HG02610 (cell line): ENCODE measurements at regions not wholly inside any gene's neighbourhood (a gene's known extent, or its start where the extent isn't known, plus 50 kb on each side); places are given as distances from the start of the nearest gene placed in this dataset.
"Not testable (repeated sequence)": the region's sequence is repeated elsewhere in the genome, so short reads cannot be mapped to it uniquely, and the experiment has no call there.

Experiments used
- ATAC-seq: cut with Tn5 transposase; IDR thresholded peaks from one replicate; pipeline ENCODE4 v1.9.1; 2021; ENCODE audit warnings: mild to moderate bottlenecking, moderate library complexity; ENCODE audit not compliant: unreplicated experiment

DNA sequence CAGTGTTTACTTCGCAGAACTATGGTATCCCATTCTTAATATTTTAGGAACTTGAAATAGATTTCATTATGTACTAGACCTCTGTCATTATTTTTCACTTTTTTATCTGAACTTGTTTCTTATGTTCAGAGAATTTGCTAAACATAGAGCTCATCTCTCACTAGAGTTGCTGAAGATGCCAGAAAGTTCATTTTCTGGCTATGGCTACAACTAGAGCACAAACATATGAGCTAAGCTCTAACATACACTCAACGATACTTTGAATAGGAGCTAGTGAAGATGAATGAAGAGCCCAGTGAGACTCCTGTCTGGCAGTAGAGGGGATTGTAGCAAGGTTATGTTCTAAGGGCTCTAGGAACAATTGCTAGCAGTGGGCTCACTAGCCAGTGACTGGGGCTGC, 582.2 kb downstream of the KIF4B start:
- ATAC-seq: no peak

DNA sequence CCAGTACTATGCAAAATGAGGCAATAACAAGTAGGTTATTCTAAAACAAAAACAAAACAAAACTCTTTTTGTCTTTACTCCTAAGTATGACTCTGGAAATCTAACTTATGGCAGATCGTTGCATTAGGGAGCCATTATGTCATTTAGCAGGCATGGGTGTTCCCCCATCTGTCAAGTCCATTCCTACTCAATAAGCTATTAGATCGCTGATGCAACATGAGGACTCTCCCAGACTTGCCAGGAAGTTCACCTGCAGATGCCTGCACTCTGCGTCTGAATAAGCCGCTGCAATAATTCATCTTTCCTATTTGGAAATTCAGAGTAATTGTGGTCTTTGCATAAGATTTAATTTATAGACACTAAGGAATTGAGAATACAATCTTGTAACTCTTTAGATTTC, 585.0 kb downstream of the KIF4B start:
- ATAC-seq: no peak

DNA sequence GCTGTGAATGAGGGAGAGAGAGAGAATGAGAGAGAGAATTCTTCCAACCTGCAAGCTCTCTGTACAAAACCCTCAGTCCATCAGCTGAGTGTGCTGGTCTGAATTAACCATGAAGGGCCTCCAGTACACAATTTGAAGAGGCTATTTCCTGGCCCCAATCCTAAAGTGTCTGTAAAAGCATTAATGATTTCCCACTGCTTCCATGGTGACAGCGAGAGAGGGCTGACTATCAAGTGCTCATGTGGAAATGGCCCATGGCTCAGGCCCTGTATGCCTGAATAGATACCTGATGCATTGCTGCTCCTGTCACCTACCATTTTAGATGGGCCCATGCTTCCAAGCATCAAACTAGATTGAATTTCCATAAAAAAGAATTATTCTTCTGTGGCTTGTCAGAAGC, 592.4 kb downstream of the KIF4B start:
- ATAC-seq: no peak

DNA sequence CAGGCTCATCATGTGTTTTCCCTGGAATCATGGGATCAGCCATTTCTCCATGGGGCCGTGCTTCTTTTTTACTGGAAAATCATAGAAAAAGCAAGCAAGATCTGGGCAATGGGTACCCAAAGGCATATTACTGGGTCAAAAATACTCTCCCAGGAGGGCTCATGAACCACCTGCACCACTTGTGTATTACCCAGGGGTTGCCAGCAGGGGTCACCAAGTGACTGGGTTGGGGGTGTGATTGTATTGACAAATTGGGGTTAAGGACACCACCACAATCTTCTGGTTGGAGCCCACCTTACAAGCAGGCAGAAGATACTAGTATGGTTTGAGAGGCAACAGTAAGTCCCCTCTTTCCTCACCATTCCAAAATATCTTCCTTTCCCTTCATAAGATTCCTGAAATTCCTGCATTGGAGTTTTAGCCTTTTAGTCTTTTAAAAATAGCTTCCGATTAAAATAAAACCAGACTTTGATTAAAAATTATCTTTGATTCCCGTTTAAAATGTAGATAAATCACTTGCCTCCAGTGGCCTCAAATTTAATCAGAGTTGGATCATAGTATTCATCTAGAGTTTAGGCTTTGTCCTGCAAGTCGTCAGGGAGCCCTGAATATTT, 603.3 kb downstream of the KIF4B start:
- peak; percentile 77 for ATAC-seq

DNA sequence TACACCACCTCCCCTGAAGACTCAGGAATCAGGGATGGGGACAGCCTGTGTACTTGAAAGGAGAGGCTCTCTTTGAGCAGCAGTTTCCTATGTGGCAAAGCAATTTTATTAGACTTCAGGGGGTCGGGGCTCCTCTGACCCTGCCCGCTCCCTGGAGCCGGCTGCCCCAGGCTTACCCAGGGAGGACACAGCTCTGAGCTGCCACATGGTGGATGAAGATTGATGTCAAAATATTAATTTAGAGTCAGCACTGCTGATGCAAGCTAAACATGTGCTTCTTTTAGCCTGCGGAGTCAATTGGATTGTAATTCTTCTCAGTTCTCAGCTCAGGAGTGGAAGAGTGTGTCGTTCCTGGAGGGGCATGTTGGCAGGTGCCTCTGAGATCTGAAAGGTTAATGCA, 606.1 kb downstream of the KIF4B start:
- ATAC-seq: no peak

DNA sequence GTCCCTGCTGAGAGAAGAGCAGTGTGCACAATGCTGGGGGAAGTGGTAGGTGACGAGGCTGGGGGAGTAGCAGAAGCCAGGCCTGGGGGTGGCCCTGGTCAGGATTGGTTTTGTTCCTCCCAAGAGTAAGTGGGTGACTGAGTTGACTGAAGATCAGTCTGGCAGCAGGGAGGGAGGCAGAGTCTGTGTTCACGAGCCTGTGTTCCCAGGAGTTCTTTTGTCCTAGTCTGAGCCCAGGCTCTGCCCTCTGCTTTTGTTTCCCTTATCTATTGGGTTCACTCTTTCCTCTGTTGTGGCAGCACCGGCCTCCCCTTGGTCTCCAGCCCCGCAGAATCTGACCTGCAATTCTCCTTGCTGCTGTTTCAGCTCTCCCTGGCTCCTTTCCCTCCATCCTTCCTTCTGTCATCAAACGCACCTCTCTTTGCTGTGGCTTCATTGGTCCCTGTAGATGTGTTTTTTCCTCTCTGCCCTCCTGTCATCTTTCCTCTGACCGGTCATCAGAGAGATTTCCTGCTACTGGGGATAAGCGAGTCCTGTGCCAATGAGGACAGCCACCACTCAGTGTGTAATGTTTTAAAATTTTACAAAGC, 607.4 kb downstream of the KIF4B start:
- ATAC-seq: no peak

DNA sequence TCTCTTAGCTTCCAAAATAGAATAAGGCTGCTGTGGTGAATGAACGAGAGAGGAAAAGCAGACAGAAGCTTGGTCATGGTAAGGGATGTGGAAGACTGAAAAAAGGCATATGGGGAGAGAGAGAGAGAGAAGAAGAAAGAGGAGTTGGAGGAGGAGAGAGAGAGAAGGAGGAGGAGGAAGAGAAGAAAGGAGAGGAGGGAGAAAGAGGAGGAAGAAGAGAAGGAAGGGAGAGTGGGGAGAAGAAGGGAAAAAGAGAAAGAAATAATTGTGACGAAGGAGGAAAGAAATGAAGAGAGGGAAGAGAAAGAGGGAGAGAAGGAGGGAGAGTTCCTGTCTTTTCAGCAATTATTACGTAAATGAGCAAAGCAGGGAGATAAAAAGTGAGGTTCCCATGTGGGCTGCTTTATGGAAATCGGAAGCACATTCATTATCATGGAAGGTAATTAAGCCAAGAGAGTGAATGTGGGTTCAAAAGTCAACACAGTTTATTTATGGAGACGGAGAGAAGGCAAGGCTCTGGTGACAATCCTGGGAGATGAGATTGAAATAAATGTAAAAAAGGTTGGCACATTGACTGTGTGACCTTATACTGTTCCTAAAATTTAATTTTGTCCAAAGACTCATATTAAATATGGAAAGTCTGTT, 611.2 kb downstream of the KIF4B start:
- no peak for ATAC-seq

DNA sequence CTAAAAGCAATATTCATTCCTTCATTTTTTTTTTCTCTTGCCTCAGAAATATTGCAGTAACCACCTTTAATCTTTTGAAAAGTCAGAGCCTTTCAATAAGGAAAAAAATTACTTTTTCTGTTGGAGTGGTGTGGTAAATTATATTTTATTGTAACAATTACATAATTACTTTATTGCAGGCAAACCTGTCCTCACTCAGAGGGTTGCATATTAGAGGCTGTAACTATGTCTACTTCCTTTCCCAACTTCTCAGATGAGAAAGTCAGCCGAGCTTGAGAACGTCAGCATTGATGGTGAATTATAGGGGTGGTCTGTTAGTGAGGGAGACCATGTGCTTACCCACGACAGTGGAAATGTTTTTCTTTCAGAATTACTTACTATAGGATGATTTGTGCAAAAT, 611.8 kb downstream of the KIF4B start:
- ATAC-seq: no peak

DNA sequence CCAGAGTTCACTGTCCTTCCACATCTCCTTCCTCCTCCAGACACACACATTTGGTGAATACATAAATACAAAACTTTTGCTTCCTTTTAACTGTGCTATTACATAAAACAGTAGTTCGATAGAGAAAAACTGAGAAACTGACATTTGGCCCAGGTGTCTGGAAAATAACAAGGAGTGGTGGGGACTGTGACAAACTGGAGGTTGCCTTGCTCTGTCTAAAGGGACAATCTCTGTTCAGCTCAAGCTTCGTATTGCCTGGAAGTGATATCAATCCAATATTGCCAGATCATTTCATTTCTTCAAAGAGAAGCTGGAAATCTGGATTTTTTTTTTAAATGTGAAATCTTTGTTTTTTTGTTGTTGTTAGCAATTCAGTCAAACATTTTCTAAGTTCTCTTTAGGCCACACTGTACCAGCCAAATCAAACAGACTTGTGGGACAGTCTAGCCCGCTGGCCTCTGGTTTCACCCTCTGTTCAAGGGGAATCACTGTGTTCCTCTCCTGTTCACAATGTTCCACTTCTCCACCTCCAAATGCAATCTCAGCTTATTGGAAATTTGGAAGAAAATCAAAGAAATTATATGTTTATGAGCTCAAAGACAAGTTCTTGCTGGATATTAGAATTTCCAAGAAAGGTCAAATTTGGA, 612.5 kb downstream of the KIF4B start:
- ATAC-seq: no peak

DNA sequence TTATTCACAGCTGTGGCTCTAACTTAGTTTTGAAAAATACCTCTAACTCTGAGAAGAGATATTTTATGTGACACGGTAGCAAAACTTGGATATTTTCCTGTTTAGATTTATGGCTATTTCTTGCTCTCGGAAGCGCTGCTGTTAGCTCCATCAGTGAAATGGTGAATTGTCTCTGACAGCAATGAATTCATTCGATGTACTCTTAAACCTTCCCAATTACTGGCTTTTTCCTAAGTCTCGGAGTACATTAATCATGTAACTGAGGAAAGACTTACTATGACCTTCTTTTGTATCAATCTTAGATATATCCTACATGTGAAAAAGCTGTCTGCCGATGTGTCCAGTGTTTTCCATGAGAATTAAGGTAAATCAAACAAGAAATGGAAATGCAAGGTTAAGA, 613.0 kb downstream of the KIF4B start:
- no peak for ATAC-seq

DNA sequence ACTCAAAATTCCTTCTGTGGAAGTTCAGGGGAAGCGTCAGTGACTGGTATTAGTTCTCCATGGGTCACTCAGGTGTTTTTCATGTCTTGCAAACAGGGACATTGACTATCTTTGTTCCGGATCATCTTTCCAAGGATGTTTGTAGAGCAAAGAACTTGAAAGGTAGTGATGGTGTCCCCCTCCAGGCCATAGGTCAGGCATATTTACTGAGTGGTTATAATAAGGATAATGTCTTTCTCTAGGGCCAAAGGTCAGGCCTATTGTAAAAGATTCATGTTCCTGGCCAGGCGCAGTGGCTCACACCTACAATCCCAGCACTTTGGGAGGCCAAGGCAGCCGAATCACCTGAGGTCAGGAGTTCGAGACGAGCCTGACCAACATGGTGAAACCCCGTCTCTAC, 614.8 kb downstream of the KIF4B start:
- ATAC-seq: no peak

DNA sequence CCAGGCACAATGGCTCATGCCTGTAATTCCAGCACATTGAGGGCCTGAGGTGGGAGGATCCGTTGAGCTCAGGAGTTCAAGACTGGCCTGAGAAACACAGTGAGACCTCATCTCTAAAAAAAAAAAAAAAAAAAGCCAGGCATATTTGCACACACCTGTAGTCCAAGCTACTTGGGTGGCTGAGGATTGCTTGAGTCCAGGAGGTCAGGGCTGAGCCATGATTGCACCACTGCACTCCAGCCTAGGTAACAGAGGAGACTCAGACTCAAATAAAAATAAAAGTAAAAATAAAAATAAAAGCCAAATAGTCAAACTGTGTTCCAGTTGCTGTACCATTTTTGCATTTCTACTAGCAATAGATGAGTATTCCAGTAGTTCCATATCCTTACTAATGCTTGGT, 616.0 kb downstream of the KIF4B start:
- no peak for ATAC-seq

DNA sequence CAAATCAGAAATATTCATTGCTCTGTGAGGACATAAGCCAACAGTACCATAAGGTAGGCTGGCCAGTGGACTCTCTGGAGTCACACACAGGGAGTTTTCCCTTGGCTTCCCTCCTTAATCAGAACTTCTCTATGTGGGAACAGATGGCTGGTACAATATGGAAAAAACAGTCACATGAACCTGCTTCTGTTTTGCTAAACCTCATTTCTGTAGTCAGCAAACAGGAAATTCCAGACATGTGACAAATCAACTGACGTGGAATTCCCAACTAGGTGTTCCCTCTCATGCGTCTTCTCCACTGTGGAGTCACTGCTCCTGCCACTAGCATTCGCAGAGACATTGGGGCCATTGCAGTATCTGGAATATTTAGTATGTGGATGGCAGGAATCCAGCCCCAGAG, 617.6 kb downstream of the KIF4B start:
- no peak for ATAC-seq

DNA sequence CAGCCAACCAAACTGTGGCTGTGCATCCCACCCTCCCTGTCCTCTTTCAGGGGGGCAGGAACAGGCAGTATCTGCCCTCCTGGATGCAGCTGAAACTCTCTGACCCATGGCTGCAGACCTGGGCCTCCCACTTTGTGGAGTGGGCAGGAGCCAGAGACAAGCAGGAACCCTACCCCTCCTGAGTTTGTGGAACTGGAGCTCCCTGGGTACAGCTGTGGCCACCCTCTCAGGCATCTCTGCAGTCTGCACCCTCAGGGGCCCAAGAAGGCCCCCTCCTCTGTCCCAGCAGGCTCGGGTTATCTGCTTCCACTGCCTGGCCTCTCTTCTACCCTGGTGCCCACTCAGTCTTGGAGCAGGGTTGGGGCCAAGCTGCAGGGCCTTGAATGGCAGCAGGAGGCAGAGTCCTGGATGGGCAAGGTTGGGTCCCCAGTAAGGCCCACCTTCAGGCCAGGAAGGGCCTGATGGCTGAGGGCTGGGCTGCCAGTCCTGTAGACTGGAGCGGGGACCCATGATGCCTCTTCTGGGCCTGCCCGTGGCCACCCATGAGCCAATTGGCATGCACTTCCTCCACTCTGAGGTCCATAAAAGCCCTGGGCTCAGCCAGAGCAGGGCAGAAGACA, 619.9 kb downstream of the KIF4B start:
- no peak for ATAC-seq

DNA sequence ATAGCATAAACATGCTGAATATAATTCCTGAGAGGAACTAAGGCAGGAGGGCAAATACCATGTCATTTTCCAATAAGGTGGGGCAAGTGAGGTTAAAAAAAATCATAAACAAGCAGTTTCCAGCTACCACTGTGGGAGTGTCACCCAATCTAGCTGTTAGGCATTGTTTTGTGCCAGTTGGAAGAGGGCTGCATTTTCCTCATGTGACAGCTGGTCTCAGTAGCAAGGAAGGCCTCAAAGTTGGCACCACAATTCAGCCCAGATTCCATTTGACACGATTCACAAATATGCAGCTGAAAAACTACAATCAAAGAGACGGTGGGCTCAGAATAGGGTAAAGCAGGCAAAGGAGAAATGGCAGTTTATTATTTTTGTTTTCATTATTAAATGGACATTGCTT, 636.1 kb downstream of the KIF4B start:
- no peak for ATAC-seq

DNA sequence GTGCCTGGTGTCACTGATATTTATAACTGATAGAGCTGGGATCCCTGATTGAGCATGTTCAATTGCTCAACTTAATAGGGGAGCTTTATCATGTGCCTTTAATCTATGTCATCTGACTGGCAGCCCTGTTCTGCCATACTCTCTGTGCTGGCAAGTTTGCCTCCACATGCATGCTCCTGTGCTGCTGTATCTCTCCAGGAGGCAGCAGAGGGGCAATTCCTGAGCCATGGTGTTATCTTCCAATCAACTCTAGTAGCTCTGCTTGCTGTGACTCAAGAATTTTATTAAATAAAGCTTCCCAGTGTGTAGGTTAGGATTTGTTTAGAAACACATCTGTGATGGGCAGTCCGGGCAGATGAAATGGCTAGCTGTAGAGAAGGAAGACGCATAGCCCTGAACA, 642.0 kb downstream of the KIF4B start:
- ATAC-seq: no peak

DNA sequence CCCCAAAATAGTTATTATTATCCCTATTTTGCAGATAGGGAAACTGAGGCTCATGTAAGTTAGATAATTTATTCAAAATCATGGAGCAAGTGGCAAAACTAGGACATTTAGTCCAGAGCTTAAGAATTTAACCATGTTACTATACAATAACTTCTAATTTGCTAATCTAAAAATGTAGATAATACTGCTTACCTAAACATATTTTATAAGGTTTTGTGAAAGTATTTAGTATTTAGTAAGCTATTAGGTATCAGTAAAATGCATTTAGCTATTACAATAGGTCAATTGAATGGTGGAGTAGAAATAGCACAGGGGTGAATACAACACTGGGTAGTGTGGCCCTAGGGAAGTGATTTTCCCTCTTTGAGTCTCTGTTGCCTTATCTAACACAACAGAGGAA, 648.3 kb downstream of the KIF4B start:
- no peak for ATAC-seq

DNA sequence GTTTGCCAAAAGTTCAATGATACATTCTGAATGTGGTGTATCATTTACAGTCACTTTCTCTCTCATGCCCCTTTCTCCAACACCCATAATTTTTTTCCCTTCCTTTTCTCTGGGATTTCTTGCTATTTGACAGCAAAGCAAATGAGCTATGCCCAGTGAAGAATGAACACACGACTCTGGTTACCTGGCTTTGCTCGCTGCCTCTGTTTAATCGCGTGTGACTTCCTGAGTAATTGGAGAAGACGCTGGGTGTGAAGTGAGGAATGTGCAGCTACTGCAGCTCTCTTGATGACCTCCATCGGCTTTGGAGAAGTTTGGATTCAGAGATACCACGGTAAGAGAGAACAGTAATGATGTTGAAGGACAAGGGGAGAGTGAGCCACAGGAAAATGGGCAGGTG, 651.8 kb downstream of the KIF4B start:
- ATAC-seq: no peak

DNA sequence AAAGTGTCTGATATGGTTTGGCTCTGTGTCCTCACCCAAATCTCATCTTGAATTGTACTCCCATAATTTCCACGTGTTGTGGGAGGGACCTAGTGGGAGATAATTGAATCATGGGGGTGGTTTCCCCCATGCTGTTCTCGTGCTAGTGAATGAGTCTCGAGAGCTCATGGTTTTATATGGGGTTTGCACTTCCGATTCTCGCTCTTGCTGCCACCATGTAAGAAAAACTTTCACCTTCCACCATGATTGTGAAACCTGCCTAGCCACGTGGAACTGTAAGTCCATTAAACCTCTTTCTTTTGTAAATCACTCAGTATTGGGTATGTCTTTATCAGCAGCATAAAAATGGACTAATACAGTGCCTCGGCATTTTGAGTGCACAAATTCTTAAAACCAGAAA, 655.0 kb upstream of the SGCD start:
- not testable (repeated sequence) for ATAC-seq

DNA sequence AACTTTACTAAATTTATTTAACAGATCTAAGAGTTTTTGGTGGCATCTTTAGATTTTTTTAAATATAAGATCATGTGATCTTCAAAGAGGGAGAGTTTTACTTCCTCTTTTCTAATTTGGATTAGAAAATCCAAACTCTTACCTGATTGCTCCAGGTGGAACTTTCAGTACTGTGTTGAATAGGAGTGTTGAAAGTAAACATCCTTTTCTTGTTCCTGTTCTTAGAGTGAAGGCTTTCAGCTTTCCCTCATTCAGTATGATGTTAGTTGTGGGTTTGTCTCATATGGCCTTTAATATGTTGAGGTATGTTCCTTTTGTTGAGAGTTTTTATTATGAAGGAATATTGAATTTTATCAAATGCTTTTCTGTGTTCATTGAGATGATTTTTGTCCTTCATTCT, 650.0 kb upstream of the SGCD start:
- no peak for ATAC-seq

DNA sequence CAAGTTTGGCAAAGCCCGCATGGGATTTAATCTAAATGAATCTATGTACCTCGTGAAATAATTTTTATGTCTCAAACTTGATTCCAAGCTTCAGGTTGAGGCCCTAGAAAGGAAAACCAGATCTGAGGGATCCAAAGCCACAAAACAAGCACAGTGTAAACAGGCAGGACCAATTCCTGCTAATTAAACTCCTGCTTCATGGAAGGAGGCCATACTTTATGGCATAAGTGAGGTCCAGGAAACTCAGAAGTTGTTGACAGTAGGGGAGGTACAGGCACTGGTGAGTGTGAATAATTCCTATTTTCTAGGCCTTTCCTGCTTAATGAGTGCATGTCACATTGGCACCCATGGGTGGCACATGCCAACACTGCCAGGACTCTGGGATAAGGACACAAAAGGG, 648.6 kb upstream of the SGCD start:
- no peak for ATAC-seq

DNA sequence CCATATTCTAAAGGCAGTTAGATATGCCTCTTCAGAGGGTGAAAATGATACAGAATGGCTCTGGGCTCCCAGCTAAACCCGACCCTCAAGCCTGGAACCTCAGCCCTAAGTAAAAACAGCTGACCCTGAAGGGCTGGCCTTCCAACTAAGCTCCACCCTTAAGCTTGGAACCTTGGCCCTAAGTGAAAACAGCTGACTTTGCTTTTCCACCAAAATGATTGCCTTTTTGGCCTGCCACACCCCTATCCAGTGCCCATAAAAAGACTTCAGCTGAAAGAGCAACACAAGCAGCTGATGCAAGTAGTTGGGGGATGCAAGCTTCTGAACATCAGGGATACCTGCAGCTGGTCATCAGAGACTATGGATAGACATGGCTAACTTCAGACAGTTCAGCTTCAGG, 647.4 kb upstream of the SGCD start:
- no peak for ATAC-seq
